NT2/D1 (cell line): ENCODE measurements at regions not wholly inside any gene's neighbourhood (a gene's known extent, or its start where the extent isn't known, plus 50 kb on each side); places are given as distances from the start of the nearest gene placed in this dataset.

Experiments
- DNase-seq: peaks from one replicate; pipeline ENCODE4 v3.0.0-alpha.2; 2011; ENCODE audit warnings: low read depth, low spot score
- H3K27me3 ChIP-seq: 2 replicates; pipeline ENCODE4 v1.6.0; 2011; ENCODE audit warnings: mild to moderate bottlenecking; ENCODE audit not compliant: insufficient read length, insufficient read depth
- H3K36me3 ChIP-seq: 2 replicates; pipeline ENCODE4 v1.6.1; 2011; ENCODE audit warnings: mild to moderate bottlenecking, low read length, mixed read lengths; ENCODE audit not compliant: insufficient read depth, insufficient read length
- H3K4me1 ChIP-seq: 2 replicates; pipeline ENCODE4 v1.5.1; 2011; ENCODE audit not compliant: insufficient read depth, insufficient read length
- H3K4me3 ChIP-seq: 2 replicates; pipeline ENCODE4 v1.5.1; 2011; ENCODE audit warnings: low read depth; ENCODE audit not compliant: insufficient read length
- H3K9ac ChIP-seq: 2 replicates; pipeline ENCODE4 v1.6.0; 2011; ENCODE audit warnings: low read depth; ENCODE audit not compliant: insufficient read length
- H3K9me3 ChIP-seq: 2 replicates; pipeline ENCODE4 v1.5.1; 2011; ENCODE audit warnings: mild to moderate bottlenecking, low read length; ENCODE audit not compliant: insufficient read depth
- SUZ12 ChIP-seq: IDR thresholded peaks from 2 replicates; pipeline ENCODE4 v1.6.1; 2011; ENCODE audit not compliant: insufficient read length, insufficient read depth; ENCODE audit errors: extremely low read depth
- YY1 ChIP-seq: IDR thresholded peaks from 2 replicates; pipeline ENCODE4 v1.6.1; 2011; ENCODE audit not compliant: insufficient read length, insufficient read depth
- ZNF274 ChIP-seq: IDR thresholded peaks from 2 replicates; pipeline ENCODE4 v1.6.1; 2011; ENCODE audit warnings: mild to moderate bottlenecking, low read depth, low read length

DNA sequence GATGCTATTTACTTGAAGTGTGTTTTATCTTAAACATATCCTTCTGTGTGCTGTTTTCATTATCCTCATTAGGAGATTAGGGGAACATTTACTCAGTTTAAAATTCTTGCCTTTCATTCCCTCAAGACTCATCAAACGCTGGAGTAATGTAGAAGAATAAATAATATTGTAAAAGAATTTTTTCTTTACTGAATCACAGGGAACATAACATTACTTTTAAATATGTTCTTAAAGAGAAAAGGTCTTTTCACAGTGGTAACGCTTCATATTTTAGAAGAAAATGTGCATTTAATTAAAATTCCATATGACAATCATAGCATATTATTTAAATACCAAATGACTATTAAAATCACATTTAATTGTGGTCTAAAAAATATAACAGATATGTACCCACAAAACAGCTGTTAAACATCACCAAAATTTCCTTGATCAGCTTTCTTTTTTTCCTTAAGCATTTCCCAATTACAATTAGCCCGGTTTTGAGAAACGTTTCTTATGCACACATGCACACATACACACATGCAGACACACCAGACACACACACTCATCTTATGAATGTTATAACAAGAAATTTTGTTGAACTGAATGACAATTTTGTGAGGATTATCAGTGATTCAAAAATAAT lies 102.0 kb upstream of the GLI3 start:
- H3K4me1 ChIP-seq, result peaks cover 5% of the 10 kb centered on the region
- no peak overlapping the region for H3K9ac ChIP-seq
- H3K4me3 ChIP-seq, result no peak overlapping the region
- no peaks in the 10 kb centered on the region; the same call in 1 of the 2 replicates for H3K9me3 ChIP-seq
- DNase-seq, result no peak
- no peaks in the 10 kb centered on the region for H3K36me3 ChIP-seq
- TF ChIP-seq YY1 (no peak), SUZ12 (no peak), ZNF274 (no peak)
- no peaks in the 10 kb centered on the region for H3K27me3 ChIP-seq

DNA sequence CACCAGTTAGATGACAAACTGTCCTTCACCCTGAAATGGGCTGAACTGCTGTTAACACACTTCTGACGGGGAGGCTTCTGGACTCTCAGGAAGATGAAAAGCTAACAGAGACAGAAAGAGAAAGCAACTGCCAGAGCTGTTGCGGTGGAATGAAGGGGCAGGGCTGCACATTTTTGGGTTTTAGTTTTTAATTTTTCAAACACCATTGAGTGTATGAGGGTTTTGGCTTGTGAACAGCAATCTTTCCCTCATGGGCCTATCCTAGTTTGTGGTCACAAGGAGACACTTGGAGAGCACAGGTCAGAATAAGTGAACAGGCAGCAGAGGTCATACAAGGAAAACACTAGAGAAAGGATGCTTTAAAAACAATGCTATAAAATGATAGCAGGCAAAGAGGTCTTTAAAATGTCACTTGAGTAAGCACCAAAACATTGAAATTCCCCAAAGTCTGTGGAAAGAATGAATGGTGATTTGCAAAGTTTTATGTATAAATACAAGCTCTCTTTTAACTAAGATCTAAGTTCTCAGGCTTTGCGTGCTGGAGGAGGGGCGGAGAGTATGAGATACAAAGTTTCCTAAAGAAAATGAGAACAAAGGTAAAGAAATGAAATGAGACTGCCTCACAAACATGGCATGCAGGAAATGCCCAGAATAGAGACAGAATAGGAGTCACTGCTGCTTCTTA lies 101.4 kb upstream of the GLI3 start:
- H3K4me1 ChIP-seq, result peaks cover 5% of the 10 kb centered on the region
- no peak for TF ChIP-seq YY1
- no peak for TF ChIP-seq SUZ12
- TF ChIP-seq ZNF274, result no peak
- H3K9ac ChIP-seq, result no peak overlapping the region

DNA sequence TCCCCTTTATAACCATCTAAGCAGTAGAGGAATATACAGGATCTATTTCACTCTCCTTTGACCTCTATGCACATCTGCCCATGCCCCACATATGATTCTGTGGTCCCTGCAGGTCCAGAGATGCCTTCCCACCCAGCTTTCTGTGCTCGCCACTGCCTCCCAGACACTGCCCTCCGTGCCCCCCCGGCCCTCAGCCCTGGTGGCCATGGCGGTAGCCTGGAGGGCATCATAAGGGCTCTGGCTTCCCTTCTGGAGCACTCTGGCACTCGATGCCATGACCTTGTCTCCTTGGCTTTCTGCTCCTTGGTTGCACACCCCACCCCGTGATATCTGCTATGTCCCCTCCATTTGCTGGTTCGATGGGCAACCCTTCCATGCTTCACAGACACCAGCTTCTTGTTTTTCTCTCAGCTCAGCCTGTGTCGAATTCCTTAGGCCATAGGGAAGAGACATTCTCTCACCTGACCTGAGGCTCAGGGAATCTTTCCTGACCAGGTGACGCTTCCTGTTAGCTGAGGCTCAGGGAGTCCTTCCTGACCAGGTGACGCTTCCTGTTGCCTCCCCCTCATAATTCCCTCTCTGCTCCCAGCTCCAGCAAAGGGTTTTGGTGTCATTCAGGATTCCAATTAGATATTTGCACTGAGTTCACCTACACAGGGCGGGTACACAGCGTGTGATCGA lies 100.4 kb upstream of the GLI3 start:
- TF ChIP-seq YY1 (no peak), ZNF274 (no peak), SUZ12 (no peak)
- peaks cover 13% of the 10 kb centered on the region for H3K9me3 ChIP-seq
- H3K27me3 ChIP-seq, result no peaks in the 10 kb centered on the region
- no peak for DNase-seq
- H3K4me3 ChIP-seq, result no peak overlapping the region
- H3K4me1 ChIP-seq, result peaks cover 5% of the 10 kb centered on the region
- H3K9ac ChIP-seq, result no peak overlapping the region
- no peaks in the 10 kb centered on the region for H3K36me3 ChIP-seq

More for the DNA sequence above, 101.4 kb upstream of the GLI3 start:
- H3K4me3 ChIP-seq, result no peak overlapping the region
- H3K27me3 ChIP-seq, result no peaks in the 10 kb centered on the region
- no peaks in the 10 kb centered on the region for H3K36me3 ChIP-seq
- DNase-seq, result no peak
- H3K9me3 ChIP-seq, result peaks cover 3% of the 10 kb centered on the region; the same call in 1 of the 2 replicates

DNA sequence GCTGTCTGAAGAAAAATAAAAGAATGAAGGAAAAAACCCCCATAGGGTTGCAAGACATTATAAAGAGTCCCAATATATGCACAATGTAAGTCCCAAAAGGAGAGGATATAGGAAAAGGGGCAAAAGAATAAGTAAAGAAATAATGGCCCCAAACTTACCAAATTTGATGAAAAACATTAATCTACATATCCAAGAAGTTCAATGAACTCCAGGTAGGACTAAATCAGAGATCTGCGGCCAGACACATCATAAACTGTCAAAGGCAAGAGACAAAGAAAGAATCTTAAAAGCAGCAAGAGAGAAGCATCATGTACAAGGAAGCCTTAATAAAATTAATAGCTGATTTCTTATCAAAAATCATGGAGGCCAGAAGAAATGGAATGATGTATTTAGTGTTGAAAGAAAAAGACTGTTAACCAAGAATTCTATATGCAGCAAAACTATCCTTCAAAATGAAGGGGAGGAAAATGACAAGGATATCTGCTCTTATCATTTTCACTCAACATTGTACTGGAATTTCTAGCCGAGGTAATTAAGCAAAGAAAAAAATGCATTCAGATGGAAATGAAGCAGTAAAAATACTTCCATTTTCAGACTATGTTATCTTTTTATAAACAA lies 95.7 kb upstream of the GLI3 start:
- Histone ChIP-seq H3K36me3 (no peaks in the 10 kb centered on the region), H3K27me3 (no peaks in the 10 kb centered on the region), H3K4me3 (no peak overlapping the region), H3K4me1 (peaks cover 5% of the 10 kb centered on the region), H3K9ac (no peak overlapping the region), H3K9me3 (peaks cover 18% of the 10 kb centered on the region)
- TF ChIP-seq ZNF274 (no peak), SUZ12 (no peak)
- no peak for DNase-seq

DNA sequence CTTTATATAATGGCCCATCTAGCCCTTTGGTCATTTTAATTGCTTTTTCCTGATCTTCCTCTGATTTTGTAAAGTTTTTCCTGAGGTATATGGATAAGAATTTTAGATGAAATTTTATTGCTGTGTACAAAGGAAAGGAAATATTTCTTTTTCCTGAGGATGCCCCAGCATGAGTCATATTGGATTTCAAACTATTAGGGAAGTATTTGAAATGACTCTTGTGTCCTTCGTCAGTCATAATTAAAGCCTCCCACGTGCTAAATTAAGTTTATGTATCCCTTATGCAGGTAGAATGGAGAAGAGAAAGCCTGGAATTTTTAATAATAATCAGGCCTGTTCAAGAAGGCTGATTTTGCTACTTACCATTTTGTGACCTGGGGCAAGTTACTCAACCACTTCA lies 82.6 kb upstream of the GLI3 start:
- no peaks in the 10 kb centered on the region for H3K27me3 ChIP-seq
- TF ChIP-seq YY1 (no peak), SUZ12 (no peak), ZNF274 (no peak)
- H3K36me3 ChIP-seq, result no peaks in the 10 kb centered on the region
- H3K4me1 ChIP-seq, result no peaks in the 10 kb centered on the region
- H3K9ac ChIP-seq, result no peak overlapping the region
- DNase-seq, result no peak
- H3K4me3 ChIP-seq, result no peak overlapping the region
- no peaks in the 10 kb centered on the region for H3K9me3 ChIP-seq

DNA sequence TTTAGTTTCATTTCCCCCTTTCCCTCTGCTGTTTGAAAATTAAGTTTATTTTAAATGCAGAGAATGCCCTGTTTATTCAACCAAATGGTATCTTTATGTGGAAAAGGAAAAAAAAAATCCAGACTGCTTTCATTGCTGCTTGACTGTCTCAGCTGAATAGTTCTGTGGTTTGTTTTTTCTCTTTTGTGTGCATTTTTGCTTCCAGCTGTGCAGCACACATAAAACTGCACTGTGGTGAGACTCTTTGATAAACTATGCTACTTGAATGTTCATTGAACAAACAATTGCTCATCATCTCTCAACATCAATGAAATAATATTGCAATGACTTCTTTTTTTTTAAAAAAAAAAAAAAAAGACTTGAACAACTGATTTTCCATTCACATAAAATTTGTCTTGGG lies 78.6 kb upstream of the GLI3 start:
- Histone ChIP-seq H3K27me3 (no peaks in the 10 kb centered on the region), H3K36me3 (no peaks in the 10 kb centered on the region), H3K9ac (no peak overlapping the region), H3K4me1 (no peaks in the 10 kb centered on the region), H3K9me3 (no peaks in the 10 kb centered on the region; the same call in 1 of the 2 replicates), H3K4me3 (no peak overlapping the region)
- DNase-seq, result no peak
- TF ChIP-seq YY1 (no peak), SUZ12 (no peak), ZNF274 (no peak)

DNA sequence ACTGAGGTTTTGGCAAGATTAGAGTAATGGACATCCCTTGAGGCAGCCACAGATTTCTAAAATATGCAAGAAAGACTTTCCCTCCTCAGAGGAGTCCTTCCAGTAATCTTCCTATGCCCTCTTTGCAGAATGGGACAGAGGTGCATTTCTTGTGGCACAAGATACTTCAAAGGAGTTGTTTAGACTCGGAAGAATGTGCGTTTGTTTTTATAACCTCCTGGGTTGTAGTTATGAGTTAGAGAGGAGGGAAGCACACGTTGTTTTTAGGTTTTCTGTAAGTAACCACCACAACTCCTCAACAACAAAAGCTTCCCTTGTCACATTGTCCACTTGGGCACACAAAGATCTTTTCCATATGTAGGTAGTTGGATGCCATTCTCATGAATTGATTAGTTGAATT lies 78.1 kb upstream of the GLI3 start:
- H3K27me3 ChIP-seq, result no peaks in the 10 kb centered on the region
- TF ChIP-seq ZNF274, result no peak
- TF ChIP-seq SUZ12, result no peak
- TF ChIP-seq YY1, result no peak
- H3K4me3 ChIP-seq, result no peak overlapping the region
- DNase-seq, result no peak
- H3K4me1 ChIP-seq, result no peaks in the 10 kb centered on the region
- no peaks in the 10 kb centered on the region for H3K36me3 ChIP-seq
- H3K9ac ChIP-seq, result no peak overlapping the region
- no peaks in the 10 kb centered on the region; the same call in 1 of the 2 replicates for H3K9me3 ChIP-seq
